Thyroid gland (tissue), 4 donors: ENCODE measurements at regions not wholly inside any gene's neighbourhood (a gene's known extent, or its start where the extent isn't known, plus 50 kb on each side); places are given as distances from the start of the nearest gene placed in this dataset.
"Not testable (repeated sequence)": the region's sequence is repeated elsewhere in the genome, so short reads cannot be mapped to it uniquely, and the experiment has no call there.

ENCODE experiments used
- DNase-seq, 2 donors: peaks; one replicate each; pipeline ENCODE4 v3.0.0-alpha.2; 2019
- H3K27ac ChIP-seq, 3 donors: fragments of 200-600 bp; sonication (generic); 1 replicate in 2 of 3; 2 replicates in 1 of 3; pipeline ENCODE4 v1.5.1; 2016 to 2019; ENCODE audit warnings: mild to moderate bottlenecking in 1 of 3, moderate library complexity in 1 of 3
- H3K27me3 ChIP-seq: fragments of 200-600 bp; sonication (generic); one replicate; pipeline ENCODE4 v1.5.1; 2019
- H3K36me3 ChIP-seq, 2 donors: fragments of 200-600 bp; sonication (generic); one replicate each; pipeline ENCODE4 v1.5.1; 2016 to 2019
- H3K4me1 ChIP-seq, 2 donors: fragments of 200-600 bp; sonication (generic); one replicate each; pipeline ENCODE4 v1.5.1; 2017 to 2019
- H3K4me3 ChIP-seq, 3 donors: fragments of 200-600 bp; sonication (generic); replicated peaks in 1 of 3; 1 replicate in 2 of 3; 2 replicates in 1 of 3; pipeline ENCODE4 v1.5.1; 2016; ENCODE audit warnings: mild to moderate bottlenecking in 1 of 3
- H3K9me3 ChIP-seq: fragments of 200-600 bp; sonication (generic); one replicate; pipeline ENCODE4 v1.5.1; 2017
- POLR2A ChIP-seq, 2 donors: fragments of 450-650 bp; IDR thresholded peaks; one replicate each; pipeline ENCODE4 v1.6.1; 2017; ENCODE audit warnings: antibody characterized with exemption in 2 of 2, mild to moderate bottlenecking in 2 of 2, moderate library complexity in 1 of 2
- whole genome bisulfite sequencing, 2 donors: methylation state at CpG; one replicate each; pipeline ENCODE4 v1.1.5; 2017; 5-methylcytosine and 5-hydroxymethylcytosine counted together
- intact Hi-C: fragments of 100-400 bp; cut with DNase I; formaldehyde crosslinking; loops from one replicate; pipeline ENCODE4 v1.15.1; 2023
- TF ChIP-seq, protein P1 (sequence below), 6 experiments: fragments of 200-600 bp in 3 of 6; fragments of 450-650 bp in 3 of 6; sonication (generic) in 3 of 6; IDR thresholded peaks; one replicate each; pipeline ENCODE4 v1.5.1; 2016 to 2019; ENCODE audit warnings: antibody characterized with exemption in 6 of 6, mild to moderate bottlenecking in 2 of 6, inconsistent platforms in 1 of 6, moderate library complexity in 1 of 6

GRCh38 chr17:77286391-77286640 lies 145.5 kb downstream of the SEC14L1 start:
- Histone ChIP-seq H3K27me3 (no peaks in the 10 kb centered on the region), H3K9me3 (no peaks in the 10 kb centered on the region), H3K4me1 (peaks cover 51 to 65% of the 10 kb centered on the region in 2 donors), H3K4me3 (no peak overlapping the region), H3K27ac (peak overlapping the region; percentile 90 to 97 (median 95)), H3K36me3 (no peaks in the 10 kb centered on the region)
- no peak for TF ChIP-seq POLR2A (IDR thresholded peaks at IDR 0.05)
- TF ChIP-seq, protein P1, sequence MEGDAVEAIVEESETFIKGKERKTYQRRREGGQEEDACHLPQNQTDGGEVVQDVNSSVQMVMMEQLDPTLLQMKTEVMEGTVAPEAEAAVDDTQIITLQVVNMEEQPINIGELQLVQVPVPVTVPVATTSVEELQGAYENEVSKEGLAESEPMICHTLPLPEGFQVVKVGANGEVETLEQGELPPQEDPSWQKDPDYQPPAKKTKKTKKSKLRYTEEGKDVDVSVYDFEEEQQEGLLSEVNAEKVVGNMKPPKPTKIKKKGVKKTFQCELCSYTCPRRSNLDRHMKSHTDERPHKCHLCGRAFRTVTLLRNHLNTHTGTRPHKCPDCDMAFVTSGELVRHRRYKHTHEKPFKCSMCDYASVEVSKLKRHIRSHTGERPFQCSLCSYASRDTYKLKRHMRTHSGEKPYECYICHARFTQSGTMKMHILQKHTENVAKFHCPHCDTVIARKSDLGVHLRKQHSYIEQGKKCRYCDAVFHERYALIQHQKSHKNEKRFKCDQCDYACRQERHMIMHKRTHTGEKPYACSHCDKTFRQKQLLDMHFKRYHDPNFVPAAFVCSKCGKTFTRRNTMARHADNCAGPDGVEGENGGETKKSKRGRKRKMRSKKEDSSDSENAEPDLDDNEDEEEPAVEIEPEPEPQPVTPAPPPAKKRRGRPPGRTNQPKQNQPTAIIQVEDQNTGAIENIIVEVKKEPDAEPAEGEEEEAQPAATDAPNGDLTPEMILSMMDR (IDR thresholded peaks at IDR 0.05) = no peak
- intact Hi-C loops = no loop called here
- DNase-seq = no peak

- DNase-seq = peak; percentile 91 to 95
- Histone ChIP-seq H3K27me3 (no peaks in the 10 kb centered on the region), H3K36me3 (no peaks in the 10 kb centered on the region), H3K4me3 (no peak overlapping the region), H3K9me3 (no peaks in the 10 kb centered on the region), H3K27ac (peak overlapping the region; percentile 90 to 97 (median 95)), H3K4me1 (peaks cover 45 to 64% of the 10 kb centered on the region in 2 donors)
- intact Hi-C loops = no loop called here
- WGBS, 2 donors = 44% methylated on average over 10 to 16 of the region's 21 CpGs
- TF ChIP-seq, protein P1 (IDR thresholded peaks at IDR 0.05) = no peak
- peak in 1 of 2 donors; percentile 50 for TF ChIP-seq POLR2A (IDR thresholded peaks at IDR 0.05)
These were observed 146.1 kb downstream of the SEC14L1 start for GRCh38 chr17:77286641-77287431.

DNA sequence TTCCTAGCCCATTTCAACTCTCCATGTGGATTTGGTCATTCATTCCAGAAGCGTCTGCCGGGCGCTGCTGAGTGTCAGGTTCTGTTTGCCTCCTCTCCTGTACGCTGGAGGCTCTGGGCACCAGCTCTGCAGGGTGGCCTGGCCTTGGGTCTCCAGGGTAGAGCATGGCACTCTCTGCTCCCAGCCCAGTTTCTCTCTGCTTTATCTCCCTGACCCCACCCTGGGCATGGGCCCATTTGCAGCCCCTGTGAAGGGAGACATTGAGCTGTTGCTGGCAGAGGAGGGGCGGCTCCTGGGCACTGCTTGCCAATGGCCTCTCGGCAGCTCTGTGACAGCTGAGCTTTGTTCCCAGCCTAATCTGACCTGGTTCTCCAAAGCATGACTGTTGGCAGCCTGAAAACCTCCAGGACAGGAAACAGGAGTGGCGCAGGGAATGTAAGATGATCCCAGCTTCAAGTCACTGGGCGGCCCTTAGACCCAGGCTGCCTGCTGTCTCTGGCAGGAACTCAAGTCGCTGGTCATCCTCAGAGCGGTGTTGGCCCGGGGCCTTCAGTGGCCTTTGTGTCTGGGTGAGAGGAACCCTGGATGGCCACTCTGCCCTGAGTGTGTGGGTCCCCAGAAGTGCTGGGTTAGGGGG lies 146.8 kb downstream of the SEC14L1 start:
- H3K27ac ChIP-seq = peak overlapping the region; percentile 90 to 97 (median 95)
- H3K9me3 ChIP-seq = no peaks in the 10 kb centered on the region
- no peaks in the 10 kb centered on the region for H3K27me3 ChIP-seq
- H3K4me3 ChIP-seq = no peak overlapping the region
- DNase-seq = peak; percentile 91 to 94
- peak in 1 of 2 donors; percentile 74 for TF ChIP-seq POLR2A (IDR thresholded peaks at IDR 0.05)
- TF ChIP-seq, protein P1 (IDR thresholded peaks at IDR 0.05) = no peak
- H3K4me1 ChIP-seq = peaks cover 38 to 57% of the 10 kb centered on the region in 2 donors
- no peaks in the 10 kb centered on the region for H3K36me3 ChIP-seq
- intact Hi-C loops = no loop called here
- WGBS, 2 donors = 29 to 42% methylated on average over 6 to 11 of the region's 11 CpGs

DNA sequence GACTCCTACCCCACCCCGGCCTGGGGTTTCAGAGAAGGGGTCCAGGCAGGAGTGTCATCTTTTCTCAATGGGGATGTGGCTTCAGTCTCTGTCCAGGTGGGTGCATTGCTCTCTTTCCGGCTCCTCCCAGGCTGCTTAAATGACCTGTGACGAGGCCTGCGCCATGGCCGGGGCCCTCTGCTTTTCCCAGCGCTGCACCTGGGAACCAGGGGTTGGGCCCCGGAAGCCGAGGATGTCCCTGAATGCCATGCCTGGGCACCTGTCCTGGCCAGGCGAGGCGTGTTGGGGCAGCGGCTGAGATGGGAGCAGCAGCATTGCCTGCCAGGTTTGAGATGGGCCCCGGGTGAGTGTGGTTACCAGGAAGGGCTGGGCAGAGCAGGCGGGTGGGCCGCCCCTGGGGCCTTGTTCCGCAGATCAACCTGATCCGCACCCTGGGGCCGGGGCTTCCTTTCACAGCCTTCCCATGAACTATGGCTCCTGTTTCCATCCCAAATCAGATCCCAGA lies 147.4 kb downstream of the SEC14L1 start:
- intact Hi-C loops = no loop called here
- H3K36me3 ChIP-seq = no peaks in the 10 kb centered on the region
- H3K27ac ChIP-seq = peak overlapping the region; percentile 90 to 97 (median 95)
- H3K9me3 ChIP-seq = no peaks in the 10 kb centered on the region
- peak; percentile 27 to 47 for DNase-seq
- 90 to 99% methylated on average over 15 to 16 of the region's 17 CpGs for WGBS, 2 donors
- no peak overlapping the region for H3K4me3 ChIP-seq
- no peaks in the 10 kb centered on the region for H3K27me3 ChIP-seq
- TF ChIP-seq POLR2A (IDR thresholded peaks at IDR 0.05) = no peak
- TF ChIP-seq, protein P1 (IDR thresholded peaks at IDR 0.05) = no peak
- H3K4me1 ChIP-seq = peaks cover 38 to 51% of the 10 kb centered on the region in 2 donors

GRCh38 chr17:77290759-77291558 lies 150.2 kb downstream of the SEC14L1 start:
- WGBS, 2 donors = 97 to 98% methylated on average over 17 to 20 of the region's 20 CpGs
- H3K27ac ChIP-seq, H3K27me3 ChIP-seq, H3K4me3 ChIP-seq, DNase-seq, H3K36me3 ChIP-seq, intact Hi-C loops, H3K9me3 ChIP-seq: not testable (repeated sequence)
- peaks cover 26 to 34% of the 10 kb centered on the region in 2 donors for H3K4me1 ChIP-seq
